MM.1S (cell line): ENCODE measurements at regions not wholly inside any gene's neighbourhood (a gene's known extent, or its start where the extent isn't known, plus 50 kb on each side); places are given as distances from the start of the nearest gene placed in this dataset.

Experiments used
- EZH2 ChIP-seq: fragments of 300-600 bp; sonication (generic); optimal IDR thresholded peaks from 2 replicates; pipeline ENCODE3; 2017; ENCODE audit warnings: low read depth, mild to moderate bottlenecking, antibody characterized with exemption, low read length, mixed read lengths
- EZH2phosphoT487 ChIP-seq: fragments of 300-600 bp; sonication (generic); IDR thresholded peaks from 2 replicates; pipeline ENCODE4 v1.6.1; 2018; ENCODE audit warnings: antibody characterized with exemption, low read length
- TF ChIP-seq, protein P1 (sequence below): fragments of 300-600 bp; sonication (generic); IDR thresholded peaks from 2 replicates; pipeline ENCODE4 v1.5.1; 2016; ENCODE audit warnings: antibody characterized with exemption, low read length, mixed read lengths

DNA sequence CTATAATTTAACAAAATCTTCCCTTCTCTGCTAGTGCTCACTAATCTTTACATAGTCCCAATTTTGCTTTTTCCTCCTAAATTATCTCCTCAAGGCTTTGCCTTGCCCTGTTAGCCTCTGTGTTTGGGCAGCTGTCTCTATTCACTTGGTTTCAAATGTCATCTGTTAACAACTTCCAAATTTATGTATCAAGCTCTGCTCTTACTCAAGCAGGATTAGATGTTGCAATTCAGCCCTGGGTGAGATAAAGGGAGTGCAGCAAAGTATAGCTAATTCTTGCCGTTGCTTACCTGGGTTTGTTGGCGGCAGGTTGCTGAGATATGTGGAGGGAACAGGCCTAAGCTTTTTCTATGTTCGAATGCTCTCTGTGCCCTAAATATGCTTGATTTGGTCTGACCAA is 483.8 kb downstream of the DMAC1 start:
- TF ChIP-seq, protein P1, sequence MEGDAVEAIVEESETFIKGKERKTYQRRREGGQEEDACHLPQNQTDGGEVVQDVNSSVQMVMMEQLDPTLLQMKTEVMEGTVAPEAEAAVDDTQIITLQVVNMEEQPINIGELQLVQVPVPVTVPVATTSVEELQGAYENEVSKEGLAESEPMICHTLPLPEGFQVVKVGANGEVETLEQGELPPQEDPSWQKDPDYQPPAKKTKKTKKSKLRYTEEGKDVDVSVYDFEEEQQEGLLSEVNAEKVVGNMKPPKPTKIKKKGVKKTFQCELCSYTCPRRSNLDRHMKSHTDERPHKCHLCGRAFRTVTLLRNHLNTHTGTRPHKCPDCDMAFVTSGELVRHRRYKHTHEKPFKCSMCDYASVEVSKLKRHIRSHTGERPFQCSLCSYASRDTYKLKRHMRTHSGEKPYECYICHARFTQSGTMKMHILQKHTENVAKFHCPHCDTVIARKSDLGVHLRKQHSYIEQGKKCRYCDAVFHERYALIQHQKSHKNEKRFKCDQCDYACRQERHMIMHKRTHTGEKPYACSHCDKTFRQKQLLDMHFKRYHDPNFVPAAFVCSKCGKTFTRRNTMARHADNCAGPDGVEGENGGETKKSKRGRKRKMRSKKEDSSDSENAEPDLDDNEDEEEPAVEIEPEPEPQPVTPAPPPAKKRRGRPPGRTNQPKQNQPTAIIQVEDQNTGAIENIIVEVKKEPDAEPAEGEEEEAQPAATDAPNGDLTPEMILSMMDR = no peak
- no peak for TF ChIP-seq EZH2phosphoT487
- TF ChIP-seq EZH2 = no peak
